WTC11 (cell line): ENCODE measurements at regions not wholly inside any gene's neighbourhood (a gene's known extent, or its start where the extent isn't known, plus 50 kb on each side); places are given as distances from the start of the nearest gene placed in this dataset.

ENCODE experiments used
- AFF4 ChIP-seq: sonication (generic); formaldehyde crosslinking; IDR thresholded peaks from 2 replicates; pipeline ENCODE4 v1.8.1; 2023; ENCODE audit warnings: mild to moderate bottlenecking, missing genetic modification reagents, borderline replicate concordance
- RELA ChIP-seq: sonication (generic); formaldehyde crosslinking; IDR thresholded peaks from 2 replicates; pipeline ENCODE4 v1.8.1; 2022; ENCODE audit warnings: missing genetic modification reagents, mild to moderate bottlenecking, borderline replicate concordance
- SP1 ChIP-seq: sonication (generic); formaldehyde crosslinking; conservative IDR thresholded peaks from 2 replicates; pipeline ENCODE4 v1.8.1; 2022; ENCODE audit warnings: missing genetic modification reagents
- TCF7 ChIP-seq: sonication (generic); formaldehyde crosslinking; IDR thresholded peaks from 2 replicates; pipeline ENCODE4 v1.8.0; 2022; ENCODE audit warnings: mild to moderate bottlenecking, low read depth, missing genetic modification reagents, moderate library complexity
- ZNF263 ChIP-seq: sonication (generic); formaldehyde crosslinking; IDR thresholded peaks from 2 replicates; pipeline ENCODE4 v1.8.1; 2022; ENCODE audit warnings: low read depth, mild to moderate bottlenecking, moderate library complexity, missing genetic modification reagents
- TF ChIP-seq, protein P1 (sequence below): fragments of 200-600 bp; IDR thresholded peaks from 2 replicates; pipeline ENCODE4 v1.8.0; 2022; ENCODE audit warnings: antibody characterized with exemption

DNA sequence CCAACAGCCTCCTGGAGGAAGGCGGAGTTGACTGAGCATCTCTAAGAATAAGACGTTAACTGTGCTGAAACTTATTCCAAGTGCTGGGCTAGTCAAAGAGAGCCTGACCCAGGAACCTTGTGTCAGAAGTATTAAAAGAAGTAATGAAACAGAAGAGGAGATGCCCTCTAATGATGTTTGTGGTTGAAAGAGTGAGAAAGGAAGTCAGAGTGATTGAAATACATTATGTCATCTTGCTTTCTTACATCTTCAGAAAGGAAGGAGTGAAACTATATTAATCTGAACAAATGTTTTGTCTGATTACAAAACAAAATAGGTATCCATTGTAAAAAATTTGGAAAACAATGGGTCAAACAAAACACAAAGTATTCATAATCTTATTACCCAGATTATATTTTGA is 460.7 kb downstream of the NTRK2 start:
- TF ChIP-seq, protein P1, sequence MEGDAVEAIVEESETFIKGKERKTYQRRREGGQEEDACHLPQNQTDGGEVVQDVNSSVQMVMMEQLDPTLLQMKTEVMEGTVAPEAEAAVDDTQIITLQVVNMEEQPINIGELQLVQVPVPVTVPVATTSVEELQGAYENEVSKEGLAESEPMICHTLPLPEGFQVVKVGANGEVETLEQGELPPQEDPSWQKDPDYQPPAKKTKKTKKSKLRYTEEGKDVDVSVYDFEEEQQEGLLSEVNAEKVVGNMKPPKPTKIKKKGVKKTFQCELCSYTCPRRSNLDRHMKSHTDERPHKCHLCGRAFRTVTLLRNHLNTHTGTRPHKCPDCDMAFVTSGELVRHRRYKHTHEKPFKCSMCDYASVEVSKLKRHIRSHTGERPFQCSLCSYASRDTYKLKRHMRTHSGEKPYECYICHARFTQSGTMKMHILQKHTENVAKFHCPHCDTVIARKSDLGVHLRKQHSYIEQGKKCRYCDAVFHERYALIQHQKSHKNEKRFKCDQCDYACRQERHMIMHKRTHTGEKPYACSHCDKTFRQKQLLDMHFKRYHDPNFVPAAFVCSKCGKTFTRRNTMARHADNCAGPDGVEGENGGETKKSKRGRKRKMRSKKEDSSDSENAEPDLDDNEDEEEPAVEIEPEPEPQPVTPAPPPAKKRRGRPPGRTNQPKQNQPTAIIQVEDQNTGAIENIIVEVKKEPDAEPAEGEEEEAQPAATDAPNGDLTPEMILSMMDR, result no peak
- TF ChIP-seq SP1 (CRISPR knock-in tag) (no peak), RELA (CRISPR knock-in tag) (no peak), TCF7 (CRISPR knock-in tag) (no peak), AFF4 (CRISPR knock-in tag) (no peak), ZNF263 (no peak)
